Mesenchymal stem cell (in vitro differentiated cells and primary cell): ENCODE measurements at regions not wholly inside any gene's neighbourhood (a gene's known extent, or its start where the extent isn't known, plus 50 kb on each side); places are given as distances from the start of the nearest gene placed in this dataset.

Source experiments
- DNase-seq: peaks from one replicate; pipeline ENCODE4 v3.0.0-alpha.2; 2013
- H2AFZ ChIP-seq: one replicate; pipeline ENCODE4 v1.6.1; 2013; ENCODE audit warnings: low read depth, mild to moderate bottlenecking, control low read depth, inconsistent platforms, low read length, moderate library complexity
- H2AK5ac ChIP-seq: 2 replicates; pipeline ENCODE4 v1.6.1; 2013; ENCODE audit warnings: low read length, moderate library complexity, mild to moderate bottlenecking, inconsistent platforms; ENCODE audit not compliant: severe bottlenecking
- H2BK120ac ChIP-seq: one replicate; pipeline ENCODE4 v1.6.1; 2013; ENCODE audit warnings: low read depth, mild to moderate bottlenecking, inconsistent platforms, low read length, moderate library complexity
- H2BK12ac ChIP-seq, 2 experiments: one replicate each; pipeline ENCODE4 v1.6.1; 2013; ENCODE audit warnings: inconsistent platforms in 2 of 2, low read length in 2 of 2, mild to moderate bottlenecking in 2 of 2, moderate library complexity in 2 of 2, control low read depth in 1 of 2
- H2BK15ac ChIP-seq: one replicate; pipeline ENCODE4 v1.6.1; 2013; ENCODE audit warnings: mild to moderate bottlenecking, low read depth, inconsistent platforms; ENCODE audit not compliant: poor library complexity, severe bottlenecking
- H2BK5ac ChIP-seq: 2 replicates; pipeline ENCODE4 v1.6.1; 2013; ENCODE audit warnings: low read depth, mild to moderate bottlenecking, low read length, control low read depth, inconsistent platforms; ENCODE audit not compliant: poor library complexity, severe bottlenecking
- H3K14ac ChIP-seq, 2 experiments: one replicate each; pipeline ENCODE4 v1.6.1; 2013; ENCODE audit warnings: inconsistent platforms in 2 of 2, low read length in 2 of 2, control low read depth in 1 of 2, mild to moderate bottlenecking in 1 of 2, moderate library complexity in 1 of 2
- H3K18ac ChIP-seq, 2 experiments: one replicate each; pipeline ENCODE4 v1.6.1; 2013; ENCODE audit warnings: inconsistent platforms in 2 of 2, low read length in 2 of 2, control low read depth in 1 of 2, low read depth in 1 of 2, mild to moderate bottlenecking in 1 of 2
- H3K23ac ChIP-seq, 2 experiments: one replicate each; pipeline ENCODE4 v1.6.1; 2013; ENCODE audit warnings: inconsistent platforms in 2 of 2, low read length in 2 of 2, mild to moderate bottlenecking in 2 of 2, moderate library complexity in 2 of 2, control low read depth in 1 of 2
- H3K27ac ChIP-seq: 2 replicates; pipeline ENCODE4 v1.5.1; 2013; ENCODE audit warnings: mild to moderate bottlenecking, moderate library complexity, low read length, control low read depth, inconsistent platforms; ENCODE audit not compliant: poor library complexity, severe bottlenecking
- H3K27me3 ChIP-seq, 2 experiments: 2 replicates each; pipeline versions ENCODE4 v1.6.1 to v1.7.0; 2013; ENCODE audit warnings: low read length in 2 of 2, mild to moderate bottlenecking in 2 of 2, moderate library complexity in 2 of 2, control low read depth in 1 of 2, inconsistent platforms in 1 of 2; ENCODE audit not compliant: control insufficient read depth in 1 of 2, insufficient read depth in 1 of 2
- H3K36me3 ChIP-seq, 2 experiments: 2 replicates each; pipeline versions ENCODE4 v1.6.1 to v1.7.0; 2013; ENCODE audit warnings: low read length in 2 of 2, control low read depth in 1 of 2, inconsistent platforms in 1 of 2, low read depth in 1 of 2, mild to moderate bottlenecking in 1 of 2; ENCODE audit not compliant: insufficient read depth in 2 of 2, control insufficient read depth in 1 of 2
- H3K4ac ChIP-seq, 2 experiments: one replicate each; pipeline ENCODE4 v1.6.1; 2013; ENCODE audit warnings: inconsistent platforms in 2 of 2, low read length in 2 of 2, mild to moderate bottlenecking in 2 of 2, moderate library complexity in 2 of 2, control low read depth in 1 of 2, low read depth in 1 of 2
- H3K4me1 ChIP-seq: 2 replicates; pipeline ENCODE4 v1.6.1; 2013; ENCODE audit warnings: low read depth, low read length, control low read depth; ENCODE audit not compliant: control insufficient read depth, insufficient read depth
- H3K4me2 ChIP-seq: 2 replicates; pipeline ENCODE4 v1.6.1; 2013; ENCODE audit warnings: low read length, mild to moderate bottlenecking, inconsistent platforms; ENCODE audit not compliant: poor library complexity, severe bottlenecking
- H3K4me3 ChIP-seq, 2 experiments: 2 replicates each; pipeline versions ENCODE4 v1.5.1 to v1.7.0; 2013; ENCODE audit warnings: low read length in 2 of 2, mild to moderate bottlenecking in 2 of 2, control low read depth in 1 of 2, low read depth in 1 of 2; ENCODE audit not compliant: insufficient read depth in 1 of 2
- H3K79me1 ChIP-seq: replicated peaks from 2 replicates; pipeline ENCODE4 v1.6.1; 2013; ENCODE audit warnings: mild to moderate bottlenecking, control low read depth, low read length, inconsistent platforms; ENCODE audit not compliant: poor library complexity, severe bottlenecking
- H3K9ac ChIP-seq: 2 replicates; pipeline ENCODE4 v1.7.0; 2013; ENCODE audit warnings: mild to moderate bottlenecking, low read length, moderate library complexity
- H3K9me3 ChIP-seq: 2 replicates; pipeline ENCODE4 v1.7.0; 2013; ENCODE audit warnings: mild to moderate bottlenecking, low read length; ENCODE audit not compliant: control insufficient read depth
- H4K8ac ChIP-seq: one replicate; pipeline ENCODE4 v1.6.1; 2013; ENCODE audit warnings: inconsistent platforms, mild to moderate bottlenecking, low read length, moderate library complexity
- H4K91ac ChIP-seq: one replicate; pipeline ENCODE4 v1.6.1; 2013; ENCODE audit warnings: mild to moderate bottlenecking, low read length, inconsistent platforms
- WGBS: methylation state at CpG from one replicate; pipeline ENCODE4 v1.1.7; 2013; ENCODE audit warnings: mixed read lengths; 5-methylcytosine and 5-hydroxymethylcytosine counted together

DNA sequence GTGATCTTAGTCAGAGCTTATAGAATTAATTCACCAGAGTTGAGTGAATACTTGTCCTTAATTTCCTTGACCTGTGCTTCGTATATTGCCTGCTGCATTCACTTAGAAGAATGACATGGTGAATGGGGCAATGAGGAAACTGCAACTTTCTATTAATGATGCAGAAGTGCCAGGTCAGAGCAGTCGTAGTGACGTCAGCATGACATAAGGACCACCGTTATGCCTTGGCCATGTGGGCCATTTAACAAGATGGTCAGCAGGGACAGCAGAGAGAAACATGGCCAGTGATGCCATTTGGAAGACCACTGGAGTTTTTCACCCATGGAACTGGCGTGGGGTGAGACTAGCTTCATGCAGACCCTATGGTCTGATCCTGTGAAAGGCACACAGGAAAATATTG lies 1469.4 kb upstream of the TMEM132C start:
- no peak overlapping the region for H2BK12ac ChIP-seq
- H3K9me3 ChIP-seq = no peaks in the 10 kb centered on the region
- no peak overlapping the region for H3K14ac ChIP-seq
- WGBS = 63% methylated on average over 5 of the region's 5 CpGs
- no peak overlapping the region for H3K18ac ChIP-seq
- no peak for DNase-seq
- no peak overlapping the region for H2BK5ac ChIP-seq
- no peak overlapping the region for H3K4me3 ChIP-seq
- no peak overlapping the region for H4K8ac ChIP-seq
- H2BK15ac ChIP-seq = no peak overlapping the region
- H2BK120ac ChIP-seq = no peak overlapping the region
- H3K27me3 ChIP-seq = no peaks in the 10 kb centered on the region
- H3K79me1 ChIP-seq = no peaks in the 10 kb centered on the region
- no peak overlapping the region for H3K9ac ChIP-seq
- H4K91ac ChIP-seq = no peak overlapping the region
- no peaks in the 10 kb centered on the region for H3K36me3 ChIP-seq
- no peaks in the 10 kb centered on the region for H3K4me1 ChIP-seq
- H3K23ac ChIP-seq = no peak overlapping the region
- H3K4me2 ChIP-seq = no peak overlapping the region
- no peak overlapping the region for H2AK5ac ChIP-seq
- no peak overlapping the region for H3K27ac ChIP-seq
- no peak overlapping the region for H2AFZ ChIP-seq
- H3K4ac ChIP-seq = no peak overlapping the region

DNA sequence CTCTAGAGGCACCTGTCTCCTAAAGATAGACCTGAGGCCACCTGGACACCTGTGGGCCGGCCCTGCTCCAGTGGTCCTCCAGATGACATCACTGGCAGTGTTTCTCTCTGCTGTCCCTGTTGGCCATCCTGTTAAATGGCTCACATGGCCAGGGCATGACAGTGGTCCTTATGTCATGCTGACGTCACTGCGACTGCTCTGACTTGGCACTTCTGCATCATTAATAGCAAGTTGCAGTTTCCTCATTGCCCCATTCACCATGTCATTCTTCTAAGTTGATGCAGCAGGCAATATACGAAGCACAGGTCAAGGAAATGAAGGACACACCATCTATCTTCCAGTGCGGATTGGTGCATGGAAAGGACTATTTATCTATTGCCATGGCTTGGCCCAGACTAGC lies 1468.5 kb upstream of the TMEM132C start:
- Histone ChIP-seq H3K4ac (no peak overlapping the region), H3K36me3 (no peaks in the 10 kb centered on the region), H4K8ac (no peak overlapping the region), H3K79me1 (no peaks in the 10 kb centered on the region), H2AK5ac (no peak overlapping the region), H3K27ac (no peak overlapping the region), H2BK120ac (no peak overlapping the region), H4K91ac (no peak overlapping the region), H2BK15ac (no peak overlapping the region), H2BK12ac (no peak overlapping the region), H3K9ac (no peak overlapping the region), H3K23ac (no peak overlapping the region), H3K27me3 (no peaks in the 10 kb centered on the region), H3K4me1 (no peaks in the 10 kb centered on the region), H2AFZ (no peak overlapping the region), H3K4me3 (no peak overlapping the region), H2BK5ac (no peak overlapping the region), H3K14ac (no peak overlapping the region), H3K4me2 (no peak overlapping the region), H3K9me3 (no peaks in the 10 kb centered on the region), H3K18ac (no peak overlapping the region)
- no peak for DNase-seq
- WGBS = 74% methylated on average over 5 of the region's 5 CpGs

DNA sequence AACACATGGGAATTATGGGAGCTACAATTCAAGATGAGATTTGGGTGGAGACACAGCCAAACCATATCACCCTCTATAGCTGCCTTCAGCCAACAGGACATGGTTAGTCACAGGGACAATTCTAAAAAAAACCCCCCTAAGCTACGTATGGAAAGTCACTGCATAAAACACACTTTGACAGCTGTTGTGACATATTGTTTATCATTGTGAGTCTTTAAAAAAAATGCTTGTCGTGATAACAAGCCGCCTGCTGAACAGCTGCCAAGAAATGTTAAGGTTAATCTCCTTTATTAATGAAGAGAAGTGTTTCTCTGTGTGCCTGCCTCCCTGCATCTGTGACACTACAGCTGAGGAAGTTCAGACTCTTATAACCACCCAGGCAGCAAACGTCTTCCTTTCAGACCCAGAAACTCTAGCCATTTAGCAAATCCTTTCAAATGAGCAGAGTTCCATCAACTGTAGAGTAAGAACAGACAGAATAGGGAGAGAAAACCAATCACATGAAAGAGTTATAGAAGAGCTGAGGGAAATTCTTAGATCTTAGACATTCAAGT lies 1459.6 kb upstream of the TMEM132C start:
- H2BK15ac ChIP-seq = no peak overlapping the region
- DNase-seq = no peak
- no peak overlapping the region for H3K4me2 ChIP-seq
- no peaks in the 10 kb centered on the region for H3K27me3 ChIP-seq
- H2BK5ac ChIP-seq = no peak overlapping the region
- H3K9me3 ChIP-seq = no peaks in the 10 kb centered on the region
- H2BK120ac ChIP-seq = no peak overlapping the region
- H3K79me1 ChIP-seq = no peaks in the 10 kb centered on the region
- H2BK12ac ChIP-seq = no peak overlapping the region
- no peaks in the 10 kb centered on the region for H3K4me1 ChIP-seq
- no peak overlapping the region for H3K18ac ChIP-seq
- no peak overlapping the region for H3K23ac ChIP-seq
- H2AK5ac ChIP-seq = no peak overlapping the region
- no peaks in the 10 kb centered on the region for H3K36me3 ChIP-seq
- H3K4me3 ChIP-seq = no peak overlapping the region
- no peak overlapping the region for H2AFZ ChIP-seq
- H3K27ac ChIP-seq = no peak overlapping the region
- H3K4ac ChIP-seq = no peak overlapping the region
- no peak overlapping the region for H3K9ac ChIP-seq
- WGBS = 63% methylated on average over 3 of the region's 4 CpGs
- H4K91ac ChIP-seq = no peak overlapping the region
- no peak overlapping the region for H4K8ac ChIP-seq
- H3K14ac ChIP-seq = no peak overlapping the region

DNA sequence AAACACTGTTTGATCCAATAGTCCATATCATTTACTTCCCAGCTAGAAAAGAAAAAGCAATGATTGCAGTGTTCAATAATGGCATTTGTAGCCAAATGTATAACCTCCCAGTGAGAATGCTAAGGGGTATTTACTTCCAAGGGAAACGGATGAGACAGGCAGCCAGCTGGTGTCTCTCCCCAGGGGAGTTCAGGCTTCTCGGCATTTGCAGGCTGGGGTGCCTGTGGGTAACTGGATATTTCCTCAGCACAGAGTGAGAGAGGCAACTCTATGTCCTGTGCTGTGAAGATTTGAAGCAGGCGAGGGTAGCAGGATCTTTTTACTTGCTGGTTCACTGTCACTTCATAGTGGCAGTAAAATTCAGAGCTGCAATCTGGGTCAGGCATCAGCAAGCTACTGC lies 1455.6 kb upstream of the TMEM132C start:
- H3K27ac ChIP-seq = no peak overlapping the region
- H3K9ac ChIP-seq = no peak overlapping the region
- H4K91ac ChIP-seq = no peak overlapping the region
- H3K36me3 ChIP-seq = no peaks in the 10 kb centered on the region
- no peaks in the 10 kb centered on the region for H3K79me1 ChIP-seq
- H3K9me3 ChIP-seq = no peaks in the 10 kb centered on the region
- no peaks in the 10 kb centered on the region for H3K27me3 ChIP-seq
- no peak overlapping the region for H2BK15ac ChIP-seq
- H3K4me2 ChIP-seq = no peak overlapping the region
- no peak overlapping the region for H4K8ac ChIP-seq
- 40% methylated on average over 3 of the region's 3 CpGs for WGBS
- H3K18ac ChIP-seq = no peak overlapping the region
- H2AFZ ChIP-seq = no peak overlapping the region
- no peak overlapping the region for H2BK5ac ChIP-seq
- DNase-seq = no peak
- H2BK120ac ChIP-seq = no peak overlapping the region
- no peak overlapping the region for H2AK5ac ChIP-seq
- H3K23ac ChIP-seq = no peak overlapping the region
- H3K14ac ChIP-seq = no peak overlapping the region
- no peaks in the 10 kb centered on the region for H3K4me1 ChIP-seq
- no peak overlapping the region for H3K4ac ChIP-seq
- H3K4me3 ChIP-seq = no peak overlapping the region
- no peak overlapping the region for H2BK12ac ChIP-seq
